ENCODE measurements at regions not wholly inside any gene's neighbourhood (a gene's known extent, or its start where the extent isn't known, plus 50 kb on each side); places are given as distances from the start of the nearest gene placed in this dataset.

- POLR2A ChIA-PET = no interaction called here
- Mint-ChIP-seq H3K4me1 (peaks cover 3% of the 10 kb centered on the region), H3K4me3 (no peak overlapping the region), H3K9me3 (ENCODE audit: low read depth) (no peaks in the 10 kb centered on the region), H3K27ac (no peak overlapping the region), H3K27me3 (peaks cover 2% of the 10 kb centered on the region), H3K36me3 (ENCODE audit: low read depth) (no peaks in the 10 kb centered on the region)
- DNase-seq (no peak), ATAC-seq (no peak)
- CTCF ChIA-PET = no interaction called here
- intact Hi-C loops (cut with DNase I, micrococcal nuclease) = no loop called here
Measured at GRCh38 chr1:199291022-199291740, 652.3 kb downstream of the PTPRC start.

GRCh38 chr1:199292896-199293295 is 654.1 kb downstream of the PTPRC start:
- intact Hi-C loops (cut with DNase I, micrococcal nuclease) = no loop called here
- Mint-ChIP-seq H3K27me3 (peaks cover 2% of the 10 kb centered on the region), H3K36me3 (ENCODE audit: low read depth) (no peaks in the 10 kb centered on the region), H3K27ac (no peak overlapping the region), H3K4me3 (no peak overlapping the region), H3K9me3 (ENCODE audit: low read depth) (no peaks in the 10 kb centered on the region), H3K4me1 (no peaks in the 10 kb centered on the region)
- ATAC-seq = no peak
- CTCF ChIA-PET = interaction anchor here (0.8 kb wide), 1 partner anchor 63 kb away, joined by 3 read pairs; no protein-coding TSS in a partner anchor
- no peak for DNase-seq
- POLR2A ChIA-PET = no interaction called here

- ChIA-PET POLR2A (no interaction called here), CTCF (no interaction called here)
- intact Hi-C loops (cut with DNase I, micrococcal nuclease) = no loop called here
Measured at GRCh38 chr1:199295107-199295506, 656.3 kb downstream of the PTPRC start.

GRCh38 chr1:199297174-199297573 is 658.3 kb downstream of the PTPRC start:
- intact Hi-C loops (cut with DNase I, micrococcal nuclease) = no loop called here
- ATAC-seq = no peak
- Mint-ChIP-seq H3K27ac (no peak overlapping the region), H3K4me3 (no peak overlapping the region), H3K9me3 (ENCODE audit: low read depth) (no peaks in the 10 kb centered on the region), H3K4me1 (peaks cover 6% of the 10 kb centered on the region), H3K27me3 (peaks cover 2% of the 10 kb centered on the region), H3K36me3 (ENCODE audit: low read depth) (no peaks in the 10 kb centered on the region)
- no peak for DNase-seq
- POLR2A ChIA-PET = no interaction called here
- CTCF ChIA-PET = no interaction called here

More at GRCh38 chr1:199295107-199295506, 656.3 kb downstream of the PTPRC start:
- H3K4me1 Mint-ChIP-seq = no peaks in the 10 kb centered on the region
- H3K4me3 Mint-ChIP-seq = no peak overlapping the region
- no peaks in the 10 kb centered on the region for H3K9me3 Mint-ChIP-seq (ENCODE audit: low read depth)
- no peak for ATAC-seq
- no peak for DNase-seq
- H3K27me3 Mint-ChIP-seq = peaks cover 2% of the 10 kb centered on the region
- H3K27ac Mint-ChIP-seq = no peak overlapping the region
- H3K36me3 Mint-ChIP-seq (ENCODE audit: low read depth) = no peaks in the 10 kb centered on the region

- DNase-seq (no peak), ATAC-seq (no peak)
- Mint-ChIP-seq H3K4me3 (no peak overlapping the region), H3K4me1 (peaks cover 12% of the 10 kb centered on the region), H3K9me3 (ENCODE audit: low read depth) (no peaks in the 10 kb centered on the region), H3K36me3 (ENCODE audit: low read depth) (no peaks in the 10 kb centered on the region), H3K27ac (no peak overlapping the region), H3K27me3 (peaks cover 2% of the 10 kb centered on the region)
- CTCF ChIA-PET = no interaction called here
- intact Hi-C loops (cut with DNase I, micrococcal nuclease) = no loop called here
- POLR2A ChIA-PET = no interaction called here
Measured at GRCh38 chr1:199297887-199298286, 659.0 kb downstream of the PTPRC start.

GRCh38 chr1:199298825-199299224 is 660.0 kb downstream of the PTPRC start:
- DNase-seq (no peak), ATAC-seq (peak; percentile 9)
- Mint-ChIP-seq H3K27ac (no peak overlapping the region), H3K4me3 (no peak overlapping the region), H3K4me1 (peaks cover 15% of the 10 kb centered on the region), H3K9me3 (ENCODE audit: low read depth) (no peaks in the 10 kb centered on the region), H3K27me3 (peaks cover 3% of the 10 kb centered on the region), H3K36me3 (ENCODE audit: low read depth) (no peaks in the 10 kb centered on the region)
- intact Hi-C loops (cut with DNase I, micrococcal nuclease) = no loop called here
- ChIA-PET CTCF (no interaction called here), POLR2A (no interaction called here)

GRCh38 chr1:199301472-199302217 is 662.8 kb downstream of the PTPRC start:
- no peak overlapping the region for H3K27ac Mint-ChIP-seq
- intact Hi-C loops (cut with DNase I, micrococcal nuclease) = loop anchor here in 1 of 2 experiments (10.0 kb wide), 1 partner anchor 137 kb away; no protein-coding TSS in a partner anchor
- CTCF ChIA-PET = interaction anchor here (0.6 kb wide), 1 partner anchor 84 kb away, joined by 4 read pairs; no protein-coding TSS in a partner anchor
- no peak for DNase-seq
- peaks cover 18% of the 10 kb centered on the region for H3K4me1 Mint-ChIP-seq
- H3K9me3 Mint-ChIP-seq (ENCODE audit: low read depth) = no peaks in the 10 kb centered on the region
- POLR2A ChIA-PET = no interaction called here
- peaks cover 11% of the 10 kb centered on the region for H3K27me3 Mint-ChIP-seq
- ATAC-seq = peak; percentile 19
- no peaks in the 10 kb centered on the region for H3K36me3 Mint-ChIP-seq (ENCODE audit: low read depth)
- no peak overlapping the region for H3K4me3 Mint-ChIP-seq

- no peak overlapping the region for H3K27ac Mint-ChIP-seq
- CTCF ChIA-PET = interaction anchor here (1.0 kb wide), 1 partner anchor 20 kb away, joined by 3 read pairs; no protein-coding TSS in a partner anchor
- no peaks in the 10 kb centered on the region for H3K9me3 Mint-ChIP-seq (ENCODE audit: low read depth)
- no peak overlapping the region for H3K4me3 Mint-ChIP-seq
- peaks cover 13% of the 10 kb centered on the region for H3K27me3 Mint-ChIP-seq
- H3K4me1 Mint-ChIP-seq = peaks cover 23% of the 10 kb centered on the region
- H3K36me3 Mint-ChIP-seq (ENCODE audit: low read depth) = no peaks in the 10 kb centered on the region
- no peak for DNase-seq
- intact Hi-C loops (cut with DNase I, micrococcal nuclease) = loop anchor here in 1 of 2 experiments (10.0 kb wide), 1 partner anchor 138 kb away; no protein-coding TSS in a partner anchor
- peak; percentile 63 for ATAC-seq
- POLR2A ChIA-PET = no interaction called here
Measured at GRCh38 chr1:199302554-199302953, 663.7 kb downstream of the PTPRC start.

- Mint-ChIP-seq H3K36me3 (ENCODE audit: low read depth) (no peaks in the 10 kb centered on the region), H3K4me3 (no peak overlapping the region), H3K27me3 (peaks cover 13% of the 10 kb centered on the region), H3K27ac (no peak overlapping the region), H3K4me1 (peaks cover 28% of the 10 kb centered on the region), H3K9me3 (ENCODE audit: low read depth) (no peaks in the 10 kb centered on the region)
- peak; percentile 9 for DNase-seq
- intact Hi-C loops (cut with DNase I, micrococcal nuclease) = loop anchor here in 1 of 2 experiments (10.0 kb wide), 1 partner anchor 138 kb away; no protein-coding TSS in a partner anchor
- ChIA-PET POLR2A (no interaction called here), CTCF (interaction anchor here (1.0 kb wide), 1 partner anchor 19 kb away, joined by 3 read pairs; no protein-coding TSS in a partner anchor)
- ATAC-seq = no peak
Measured at GRCh38 chr1:199303035-199303434, 664.2 kb downstream of the PTPRC start.

GRCh38 chr1:199305053-199305452 is 666.2 kb downstream of the PTPRC start:
- intact Hi-C loops (cut with DNase I, micrococcal nuclease) = loop anchor here (5.0 to 10.0 kb wide), 3 partner anchors 33 to 383 kb away; no protein-coding TSS in a partner anchor
- Mint-ChIP-seq H3K27ac (no peak overlapping the region), H3K4me1 (peaks cover 44% of the 10 kb centered on the region), H3K9me3 (ENCODE audit: low read depth) (no peaks in the 10 kb centered on the region), H3K27me3 (peaks cover 13% of the 10 kb centered on the region), H3K4me3 (no peak overlapping the region), H3K36me3 (ENCODE audit: low read depth) (no peaks in the 10 kb centered on the region)
- ChIA-PET CTCF (no interaction called here), POLR2A (no interaction called here)
- DNase-seq = no peak
- ATAC-seq = no peak

- POLR2A ChIA-PET = no interaction called here
- Mint-ChIP-seq H3K9me3 (ENCODE audit: low read depth) (no peaks in the 10 kb centered on the region), H3K27ac (peak overlapping the region; percentile 69), H3K36me3 (ENCODE audit: low read depth) (no peaks in the 10 kb centered on the region), H3K4me1 (peaks cover 44% of the 10 kb centered on the region), H3K27me3 (peaks cover 25% of the 10 kb centered on the region), H3K4me3 (no peak overlapping the region)
- ATAC-seq = no peak
- CTCF ChIA-PET = interaction anchor here (0.6 to 0.7 kb wide), 2 partner anchors 26 to 532 kb away, joined by 3 read pairs; no protein-coding TSS in a partner anchor
- intact Hi-C loops (cut with DNase I, micrococcal nuclease) = loop anchor here (1.0 to 10.0 kb wide), 6 partner anchors 35 to 387 kb away; no protein-coding TSS in a partner anchor
- no peak for DNase-seq
Measured at GRCh38 chr1:199307496-199308264, 668.8 kb downstream of the PTPRC start.
